A172 (cell line): ENCODE measurements at regions not wholly inside any gene's neighbourhood (a gene's known extent, or its start where the extent isn't known, plus 50 kb on each side); places are given as distances from the start of the nearest gene placed in this dataset.
A peak's percentile ranks its signal among the peaks of the same experiment; 100 is the strongest.
"Not testable (repeated sequence)": the region's sequence is repeated elsewhere in the genome, so short reads cannot be mapped to it uniquely, and the experiment has no call there.

Experiments
- DNase-seq: peaks from one replicate; pipeline ENCODE4 v3.0.0-alpha.2; 2015; ENCODE audit warnings: low spot score

DNA sequence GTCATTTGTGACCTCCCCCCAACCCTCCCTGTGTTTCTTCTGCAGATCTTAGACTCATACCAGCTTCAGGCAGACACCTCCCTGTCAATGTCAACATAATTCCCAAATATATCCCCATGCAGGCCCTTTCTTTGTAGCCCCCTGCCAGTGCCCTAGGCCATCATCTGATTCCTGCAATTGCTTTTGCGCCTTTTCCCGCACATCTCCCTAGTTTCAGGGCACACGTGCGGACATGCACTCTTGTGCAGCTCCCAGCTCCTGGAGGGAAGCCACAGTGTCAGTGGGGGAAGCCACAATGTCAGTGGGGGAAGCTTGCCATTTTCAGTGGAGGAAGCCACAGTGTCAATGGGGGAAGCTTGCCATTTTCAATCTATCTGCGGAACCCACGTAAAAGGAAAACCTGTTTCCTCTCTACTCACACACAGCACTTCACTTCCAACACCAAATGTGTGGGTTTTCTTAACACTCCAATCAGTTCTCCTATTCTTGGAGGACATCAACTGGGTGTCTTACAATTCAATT, 256.4 kb downstream of the ACKR3 start:
- no peak for DNase-seq

DNA sequence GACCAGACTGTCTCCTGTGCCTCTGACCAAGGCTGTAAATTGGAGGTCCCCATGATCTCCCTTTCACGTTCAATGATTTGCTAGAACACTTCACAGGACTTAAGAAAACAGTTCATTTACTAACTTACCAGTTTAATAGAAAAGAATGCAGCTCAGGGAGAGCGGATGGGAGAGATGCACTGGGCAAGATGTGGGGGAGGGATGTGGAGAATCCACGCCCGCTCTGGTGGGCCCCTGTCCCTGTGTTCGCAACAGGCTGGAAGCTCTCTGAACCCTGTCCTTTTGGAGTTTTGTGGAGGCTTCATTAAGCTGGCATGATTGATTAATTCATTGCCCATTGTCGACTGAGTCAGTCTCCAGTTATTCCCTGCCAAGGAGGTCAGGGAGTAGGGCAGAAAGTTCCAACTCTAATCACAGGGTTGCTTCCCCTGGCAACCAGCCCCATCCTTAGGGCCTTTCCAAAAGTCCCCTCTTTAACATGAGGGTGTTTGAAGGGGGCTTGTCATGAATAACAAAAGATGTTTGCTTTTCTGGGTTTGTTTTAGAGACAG, 257.1 kb downstream of the ACKR3 start:
- DNase-seq: no peak

DNA sequence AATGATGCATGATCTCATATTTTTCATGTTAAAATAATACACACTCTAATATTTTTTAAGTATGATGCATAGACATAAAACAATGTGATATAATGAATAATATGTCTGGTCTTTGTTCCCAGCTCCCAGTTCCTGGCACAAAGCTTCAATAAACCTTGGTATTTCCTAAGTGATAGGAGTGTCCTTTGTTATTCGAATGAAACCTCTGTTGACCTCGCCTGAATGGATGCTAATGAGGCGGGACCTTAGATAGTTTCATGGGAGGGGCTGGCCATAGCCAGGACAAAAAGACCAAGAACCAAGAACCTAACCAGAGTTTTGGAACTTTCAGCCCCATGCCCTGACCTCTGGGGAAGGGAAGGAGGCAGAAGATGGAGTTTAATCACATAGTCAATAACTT, 257.7 kb upstream of the COPS8 start:
- no peak for DNase-seq

DNA sequence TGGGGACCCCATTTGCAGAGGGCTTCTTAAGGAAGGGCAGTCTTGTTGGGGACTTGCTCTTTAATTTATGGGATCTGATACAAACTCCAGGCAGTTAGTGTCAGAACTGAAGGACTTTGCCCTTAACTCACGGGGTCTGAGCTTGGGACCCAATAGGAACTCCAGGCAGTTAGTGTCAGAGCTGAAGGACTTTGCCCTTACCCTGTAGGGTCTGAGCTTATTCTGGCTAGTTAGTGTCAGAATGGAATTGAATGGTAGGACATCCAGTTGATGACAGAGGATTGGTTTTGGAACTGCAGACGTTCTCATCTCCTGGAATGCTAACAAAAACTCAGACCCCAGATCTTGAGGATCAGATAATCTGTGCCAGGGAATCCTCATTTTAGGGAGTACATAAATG, 256.9 kb upstream of the COPS8 start:
- DNase-seq: no peak

DNA sequence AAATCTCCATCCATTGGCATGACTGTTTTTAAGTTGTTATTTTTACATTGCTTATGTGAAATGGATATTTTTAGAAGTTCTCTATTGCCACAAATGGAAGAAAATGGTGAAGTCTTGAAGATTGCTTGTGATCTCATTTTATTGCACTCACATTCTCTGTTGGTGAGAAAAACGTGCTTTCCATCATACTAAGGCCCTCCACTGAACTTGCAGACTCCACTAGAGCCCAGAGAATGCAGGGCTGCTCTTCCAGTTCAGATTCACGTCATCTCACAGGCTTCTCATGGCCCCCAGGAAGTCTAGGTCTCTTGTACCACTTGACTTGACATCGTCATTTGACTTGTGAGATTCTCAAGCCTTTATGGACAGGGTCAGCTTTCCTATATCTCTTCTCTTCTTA, 254.8 kb upstream of the COPS8 start:
- DNase-seq: no peak

DNA sequence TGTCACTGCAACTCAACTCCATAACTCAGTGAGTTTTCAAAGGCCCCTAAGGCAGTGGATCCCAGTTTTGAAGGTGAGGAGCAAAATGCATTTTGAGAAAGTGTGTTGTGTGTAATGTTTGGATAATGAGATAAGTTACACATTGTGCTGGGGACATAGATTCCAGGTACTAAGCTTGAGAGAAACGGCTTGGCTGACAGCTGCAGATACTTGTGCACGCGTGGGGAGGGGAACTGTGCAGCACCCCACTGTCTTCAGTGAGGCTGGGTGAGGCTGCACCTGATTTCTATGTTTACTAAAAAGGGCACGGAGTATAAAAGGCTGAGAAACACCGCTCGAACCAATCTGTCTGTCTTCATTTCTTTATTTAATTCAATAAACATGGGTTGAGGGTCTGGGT, 254.0 kb upstream of the COPS8 start:
- DNase-seq: no peak

DNA sequence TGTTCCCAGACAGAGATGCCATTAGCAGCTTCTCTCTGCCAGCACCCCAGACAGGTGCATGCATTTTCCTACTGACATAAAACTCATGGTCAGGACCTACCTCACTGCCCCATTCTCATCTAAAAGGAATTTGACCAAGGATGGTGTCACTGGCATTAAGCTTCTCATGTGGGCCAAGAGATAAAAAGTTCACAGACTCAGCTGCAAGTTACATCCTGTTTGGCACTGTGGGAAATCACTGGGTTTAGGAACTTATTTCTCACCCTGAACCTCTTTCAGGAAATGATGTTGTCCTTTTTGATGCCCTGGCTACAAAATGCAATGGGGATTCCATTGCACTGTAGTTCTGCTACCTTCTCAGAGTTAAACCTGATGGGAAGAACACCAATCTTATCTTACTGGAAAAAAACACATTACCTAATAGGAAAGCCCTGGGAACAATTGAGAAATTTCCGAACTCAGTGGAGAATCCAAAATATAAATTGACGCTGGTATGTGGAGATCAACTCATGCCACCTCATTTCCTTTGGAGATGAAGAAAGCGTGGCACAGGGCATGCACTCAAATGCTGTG, 252.1 kb upstream of the COPS8 start:
- DNase-seq: peak; percentile 77

DNA sequence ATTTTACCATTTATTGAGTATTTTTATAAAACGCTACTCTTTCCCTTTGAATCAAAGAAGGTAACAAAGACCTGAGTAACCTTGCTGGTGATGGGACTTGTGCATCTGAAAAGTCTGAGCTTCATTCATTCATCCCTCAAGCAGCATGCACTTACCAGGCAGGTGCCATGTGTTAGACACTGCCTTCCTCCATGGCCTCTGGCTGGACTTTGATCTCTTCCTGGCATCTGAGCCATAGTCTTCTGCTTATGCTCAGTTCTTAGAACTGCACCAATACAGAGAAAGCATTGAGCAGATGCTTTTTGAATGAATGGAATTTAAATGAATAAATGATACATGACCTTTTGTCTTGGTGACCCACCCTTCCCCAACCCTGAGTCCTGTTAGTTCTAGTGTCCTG, 251.4 kb upstream of the COPS8 start:
- no peak for DNase-seq

DNA sequence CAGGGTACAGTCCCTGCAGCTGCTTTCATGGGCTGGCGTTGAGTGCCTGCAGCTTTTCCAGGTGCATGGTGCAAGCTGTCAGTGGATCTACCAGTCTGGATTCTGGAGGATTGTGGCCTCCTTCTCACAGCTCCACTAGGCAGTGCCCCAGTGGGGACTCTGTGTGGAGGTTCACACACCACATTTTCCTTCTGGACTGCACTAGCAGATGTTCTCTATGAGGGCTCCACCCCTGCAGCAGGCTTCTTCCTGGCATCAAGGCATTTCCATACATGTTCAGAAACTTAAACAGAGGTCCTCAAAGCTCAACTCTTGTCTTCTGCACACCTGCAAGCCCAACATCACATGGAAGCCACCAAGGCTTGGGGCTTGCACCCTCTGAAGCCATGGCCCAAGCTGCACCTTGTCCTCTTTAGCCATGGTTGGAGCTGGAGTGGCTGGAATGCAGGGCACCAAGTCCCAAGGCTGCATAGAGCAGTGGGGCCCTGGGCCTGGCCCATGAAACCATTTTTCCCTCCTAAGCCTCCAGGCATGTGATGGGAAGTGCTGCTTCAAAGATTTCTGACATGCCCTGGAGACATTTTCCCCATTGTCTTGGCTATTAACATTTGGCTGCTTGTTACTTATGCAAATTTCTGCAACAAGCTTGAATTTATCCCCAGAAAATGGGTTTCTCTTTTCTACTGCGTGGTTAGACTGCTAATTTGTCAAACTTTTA, 250.2 kb upstream of the COPS8 start:
- DNase-seq: no peak

DNA sequence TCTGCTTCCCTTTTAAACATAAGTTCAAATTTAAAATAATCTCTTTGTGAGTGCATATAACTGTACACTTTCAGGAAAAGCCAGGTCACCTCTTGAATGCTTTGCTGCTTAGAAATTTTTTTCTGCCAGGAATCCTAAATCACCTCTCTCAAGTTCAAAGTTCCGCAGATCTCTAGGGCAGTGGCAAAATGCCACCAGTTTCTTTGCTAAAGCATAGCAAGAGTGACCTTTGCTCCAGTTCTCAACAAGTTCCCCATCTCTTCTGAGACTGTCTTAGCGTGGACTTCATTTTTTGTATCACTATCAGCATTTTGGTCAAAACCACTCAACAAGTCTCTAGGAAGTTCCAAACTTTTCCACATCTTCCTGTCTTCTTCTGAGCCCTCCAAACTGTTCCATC, 249.7 kb upstream of the COPS8 start:
- not testable (repeated sequence) for DNase-seq

DNA sequence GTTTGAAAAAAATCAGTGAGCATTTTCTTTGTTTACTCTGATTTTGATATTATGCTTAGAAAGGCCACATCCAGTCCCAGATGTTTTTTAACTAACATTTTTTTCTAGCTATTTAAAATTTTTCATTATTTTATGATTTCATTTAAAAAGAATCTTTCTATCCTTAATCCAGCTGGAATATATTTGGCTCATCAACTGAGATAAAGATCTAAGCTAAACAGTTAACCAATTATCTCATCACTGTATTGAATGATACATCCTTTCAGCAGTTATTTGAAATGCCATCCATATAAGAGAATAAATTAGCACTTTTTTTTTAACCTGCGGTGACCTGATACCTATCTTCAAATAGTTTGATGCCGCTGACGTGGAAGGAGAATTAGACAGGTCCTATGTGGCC, 245.5 kb upstream of the COPS8 start:
- DNase-seq: no peak

DNA sequence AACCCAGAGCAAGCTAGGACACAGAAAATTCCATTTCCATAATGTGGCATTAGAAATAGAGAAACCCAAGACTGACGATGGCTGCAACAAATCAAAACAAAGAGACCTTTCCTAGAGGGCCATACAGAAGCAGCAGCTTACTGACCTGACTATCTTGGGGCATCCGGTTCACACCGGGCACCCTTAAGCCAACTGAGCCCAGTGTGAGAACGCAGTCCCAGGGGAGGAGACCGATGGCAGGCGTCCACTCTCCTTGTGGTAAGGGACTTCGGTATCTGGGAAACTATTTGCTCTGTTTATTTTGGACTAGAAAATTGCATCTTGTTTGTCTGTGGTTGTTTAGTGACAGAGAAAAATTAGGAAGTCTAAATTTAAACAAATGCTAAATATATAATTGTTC, 244.8 kb upstream of the COPS8 start:
- DNase-seq: no peak

DNA sequence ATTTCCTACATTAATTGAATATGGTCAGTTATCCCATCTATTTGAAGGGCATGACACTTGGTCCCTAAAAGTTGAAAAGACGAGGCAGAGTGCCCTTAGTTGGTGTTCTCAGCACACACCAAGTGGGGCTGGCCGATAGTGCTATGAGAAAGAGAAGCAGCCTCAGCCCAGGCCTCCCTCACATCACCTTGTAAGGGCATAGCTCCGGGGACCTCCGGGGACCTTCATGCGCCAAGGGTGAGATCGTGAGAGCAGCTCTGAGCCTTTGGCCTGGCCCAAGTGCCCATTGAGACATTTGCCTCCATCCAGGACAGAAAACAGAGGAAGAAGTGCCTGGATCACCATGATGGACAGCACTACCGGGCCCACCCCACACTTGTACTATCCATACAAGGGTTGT, 244.3 kb upstream of the COPS8 start:
- no peak for DNase-seq

DNA sequence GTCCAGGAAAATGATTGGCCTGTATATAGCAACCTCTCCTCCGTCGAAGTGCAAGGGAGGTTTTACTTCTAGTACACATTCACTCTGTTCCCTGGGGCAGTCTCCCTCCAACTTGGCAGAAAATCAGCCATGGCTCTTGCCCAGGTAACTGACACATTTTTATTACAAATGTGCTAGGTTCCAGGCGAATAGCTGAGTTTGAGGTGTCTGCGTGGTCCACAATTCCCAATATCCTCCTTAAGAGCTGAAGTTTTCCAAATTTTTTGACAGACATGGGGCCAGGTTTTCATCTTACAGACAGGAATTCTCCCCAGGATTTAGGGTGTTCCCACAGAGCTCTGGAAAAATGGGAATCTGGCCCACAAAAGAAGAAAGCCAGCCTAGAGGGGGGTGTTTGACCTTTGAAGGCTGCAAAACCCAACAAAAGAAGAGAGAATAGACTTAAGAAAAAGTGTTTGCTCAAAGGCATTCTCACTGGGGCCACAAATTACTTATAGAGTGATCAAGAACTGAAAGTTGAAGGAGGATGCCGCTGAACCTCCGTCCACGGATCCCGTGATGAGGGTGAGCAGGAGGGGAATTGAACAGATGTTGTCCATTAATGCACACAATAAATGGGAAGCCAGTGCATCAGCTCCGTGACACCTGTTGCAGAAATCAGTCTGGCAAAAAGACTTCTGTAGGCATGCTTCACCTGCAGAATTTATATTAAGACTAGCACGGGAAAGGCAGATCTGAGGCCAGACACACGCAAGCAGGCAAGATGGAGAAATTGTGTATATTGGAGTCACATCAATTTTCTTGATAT, 242.3 kb upstream of the COPS8 start:
- no peak for DNase-seq

DNA sequence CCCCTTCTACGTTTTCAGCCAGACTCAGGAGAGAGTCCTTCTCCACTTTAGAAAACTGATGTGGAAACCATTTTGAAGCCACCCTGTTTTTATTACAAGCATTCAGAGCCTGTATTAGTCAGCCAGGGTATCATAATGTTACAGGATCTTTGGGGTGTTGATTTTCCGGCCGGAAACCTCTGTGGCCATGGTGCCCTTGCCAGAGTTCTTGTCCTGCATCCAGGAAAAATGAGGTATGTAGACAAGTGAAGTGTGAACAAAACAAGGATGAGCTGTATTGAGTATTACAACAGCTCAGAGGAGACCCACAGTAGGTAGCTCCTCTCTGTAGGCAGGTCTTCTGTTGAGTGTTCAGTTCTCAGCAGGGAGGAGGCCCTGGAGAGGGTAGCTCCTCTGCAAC, 241.0 kb upstream of the COPS8 start:
- no peak for DNase-seq

DNA sequence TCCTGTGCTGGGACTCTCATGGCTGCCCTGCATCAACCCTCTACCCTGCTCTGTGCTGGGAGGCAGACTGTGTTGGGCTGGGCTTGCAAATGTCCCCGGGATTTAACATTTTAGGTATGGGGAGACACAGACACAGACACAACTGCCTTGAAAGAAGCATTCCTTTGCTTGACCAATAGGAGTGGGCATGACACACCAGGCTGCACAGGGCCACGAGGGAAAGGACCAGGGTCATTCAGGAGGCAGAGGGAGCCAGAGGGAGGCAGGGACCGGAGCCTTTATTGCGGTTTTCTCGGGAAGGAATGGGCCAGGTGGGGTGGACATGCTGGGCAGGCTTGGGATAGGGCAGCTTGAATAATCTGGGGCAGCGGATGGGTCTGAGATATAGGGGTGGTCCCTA, 238.7 kb upstream of the COPS8 start:
- no peak for DNase-seq

DNA sequence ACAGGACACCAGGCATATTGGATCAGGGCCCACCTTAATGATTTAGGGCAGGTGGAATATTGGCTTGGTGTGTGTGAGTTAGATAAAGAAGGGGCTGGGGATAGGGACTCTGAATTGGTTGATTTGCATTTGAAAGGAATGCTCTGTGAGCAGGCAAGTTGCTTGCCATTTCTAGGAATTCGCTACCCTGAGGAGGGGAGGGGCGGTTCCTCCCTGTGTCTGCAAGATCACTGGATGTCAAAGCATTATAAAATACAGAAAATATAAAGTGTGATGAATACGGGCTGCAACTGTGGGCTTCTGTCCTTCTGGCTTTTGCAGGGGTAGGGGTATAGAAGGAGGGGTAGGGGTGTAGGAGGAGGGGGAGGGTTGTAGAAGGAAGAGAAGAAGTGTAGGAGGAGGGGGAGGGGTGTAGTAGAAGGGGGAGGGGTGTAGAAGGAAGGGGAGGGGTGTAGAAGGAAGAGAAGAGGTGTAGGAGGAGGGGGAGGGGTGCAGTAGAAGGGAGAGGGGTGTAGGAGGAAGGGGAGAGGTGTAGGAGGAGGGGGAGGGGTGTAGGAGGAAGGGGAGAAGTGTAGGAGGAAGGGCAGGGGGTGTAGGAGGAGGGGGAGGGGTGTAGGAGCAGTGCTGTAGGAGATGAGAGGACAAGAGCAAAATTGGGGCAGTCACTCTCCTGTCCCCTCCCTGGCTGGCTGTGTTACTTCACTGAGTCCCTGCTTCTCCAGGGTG, 238.0 kb upstream of the COPS8 start:
- DNase-seq: no peak

DNA sequence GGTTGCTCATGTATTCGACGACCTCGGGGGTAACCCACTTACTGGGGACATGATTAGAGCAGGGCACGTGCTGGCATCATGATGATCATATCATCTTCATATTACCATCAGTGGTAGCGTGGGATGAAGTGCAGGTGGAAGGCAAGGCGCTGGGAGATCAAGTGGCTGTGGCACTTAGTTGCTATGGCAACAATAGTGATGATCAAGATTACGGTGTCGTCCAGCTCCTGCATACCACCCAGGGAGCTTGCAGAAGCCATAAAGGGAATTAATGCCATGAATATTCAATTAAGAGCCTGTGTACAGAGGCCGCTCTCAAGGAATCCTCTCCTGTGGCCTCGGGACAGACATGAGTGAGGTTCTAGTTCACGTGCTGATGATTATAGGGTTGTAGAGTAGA, 237.2 kb upstream of the COPS8 start:
- DNase-seq: no peak

DNA sequence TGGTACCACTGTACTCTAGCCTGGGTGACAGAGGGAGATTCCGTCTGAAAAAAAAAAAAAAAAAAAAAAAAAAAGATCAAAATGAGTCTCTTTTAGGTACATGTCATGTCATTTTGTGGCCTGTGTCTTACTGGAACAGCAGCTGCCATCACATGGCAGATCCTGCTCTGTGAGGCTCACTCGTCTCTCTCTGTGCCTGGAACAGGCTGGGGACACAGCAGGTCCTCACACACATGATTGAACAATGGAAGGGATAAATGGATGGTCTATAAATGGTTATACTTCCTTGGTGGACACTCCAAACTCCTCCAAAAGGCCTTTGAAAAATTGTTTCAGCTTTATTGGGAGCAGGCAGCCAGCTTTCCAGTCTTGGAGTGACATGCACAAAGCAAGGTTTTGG, 236.2 kb upstream of the COPS8 start:
- DNase-seq: no peak

DNA sequence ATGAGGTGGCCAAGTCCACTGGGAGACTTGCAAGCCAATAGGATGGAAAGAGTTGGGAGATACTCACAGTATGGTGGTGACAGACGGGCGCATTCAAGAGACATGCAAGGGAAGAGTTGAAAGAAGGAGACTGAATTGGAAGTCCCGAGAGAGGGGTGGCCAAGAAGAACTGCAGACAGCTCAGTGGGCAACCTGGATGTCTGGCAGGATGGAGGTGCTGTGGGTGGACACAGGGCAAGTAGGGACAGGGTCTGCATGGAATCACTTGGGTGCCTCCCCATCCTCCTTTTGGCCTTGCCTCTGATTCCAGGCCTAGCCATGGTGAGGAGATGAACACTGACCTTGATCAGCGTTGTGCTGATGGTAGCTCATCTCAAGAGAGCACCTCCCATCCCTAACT, 235.7 kb upstream of the COPS8 start:
- DNase-seq: no peak

DNA sequence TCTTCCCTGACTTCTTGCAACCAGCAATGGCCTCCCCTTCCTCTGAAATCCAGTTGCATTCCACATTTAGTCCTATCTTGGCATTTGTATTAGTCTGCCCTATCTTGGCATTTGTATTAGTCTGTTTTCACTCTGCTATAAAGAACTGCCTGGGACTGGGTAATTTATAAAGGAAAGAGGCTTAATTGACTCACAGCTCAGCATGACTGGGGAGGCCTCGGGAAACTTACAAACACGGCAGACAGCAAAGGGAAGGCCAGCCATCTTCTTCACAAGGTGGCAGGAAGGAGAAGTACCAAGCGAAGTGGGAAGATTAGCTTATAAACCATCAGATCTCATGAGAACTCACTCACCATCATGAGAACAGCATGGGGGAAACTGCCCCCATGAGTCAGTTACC, 234.5 kb upstream of the COPS8 start:
- no peak for DNase-seq
